Endothelial cell of umbilical vein (primary cell): ENCODE measurements at regions not wholly inside any gene's neighbourhood (a gene's known extent, or its start where the extent isn't known, plus 50 kb on each side); places are given as distances from the start of the nearest gene placed in this dataset.

Source experiments
- EZH2 ChIP-seq: IDR thresholded peaks from 2 replicates; pipeline ENCODE4 v1.6.1; 2012; ENCODE audit warnings: borderline replicate concordance, low read depth, mild to moderate bottlenecking, moderate library complexity, low read length, inconsistent platforms; ENCODE audit not compliant: severe bottlenecking
- FOS ChIP-seq: IDR thresholded peaks from 2 replicates; pipeline ENCODE4 v1.6.1; 2011; ENCODE audit warnings: mild to moderate bottlenecking, low read length, moderate library complexity, borderline replicate concordance; ENCODE audit not compliant: insufficient read depth
- GATA2 ChIP-seq: IDR thresholded peaks from 2 replicates; pipeline ENCODE4 v1.7.0; 2011; ENCODE audit warnings: low read depth, mild to moderate bottlenecking, moderate library complexity, mixed read lengths, low read length; ENCODE audit not compliant: insufficient read length, insufficient read depth
- JUN ChIP-seq: IDR thresholded peaks from 2 replicates; pipeline ENCODE4 v1.6.1; 2011; ENCODE audit warnings: borderline replicate concordance, low read depth; ENCODE audit not compliant: insufficient read length, insufficient read depth
- MAX ChIP-seq: IDR thresholded peaks from 2 replicates; pipeline ENCODE4 v1.6.1; 2011; ENCODE audit not compliant: insufficient read depth, insufficient read length
- MYC ChIP-seq: IDR thresholded peaks from one replicate; pipeline ENCODE4 v1.6.1; 2011; ENCODE audit warnings: mild to moderate bottlenecking, low read depth, low read length
- POLR2A ChIP-seq: IDR thresholded peaks from 2 replicates; pipeline ENCODE4 v1.6.1; 2012; ENCODE audit warnings: low read depth, mild to moderate bottlenecking, control low read depth, low read length
- POLR2AphosphoS5 ChIP-seq: IDR thresholded peaks from 2 replicates; pipeline ENCODE4 v1.6.1; 2012; ENCODE audit warnings: low read depth, mild to moderate bottlenecking, control low read depth, low read length, moderate library complexity; ENCODE audit not compliant: insufficient read depth
- TF ChIP-seq, protein P1 (sequence below), 2 donors: IDR thresholded peaks; 1 replicate in 1 of 2; 2 replicates in 1 of 2; pipeline ENCODE4 v1.5.1; 2011; ENCODE audit warnings: low read length in 2 of 2, mild to moderate bottlenecking in 2 of 2, moderate library complexity in 2 of 2, control low read depth in 1 of 2, inconsistent platforms in 1 of 2, low read depth in 1 of 2; ENCODE audit not compliant: insufficient read depth in 1 of 2; ENCODE audit errors: extremely low read depth in 1 of 2

DNA sequence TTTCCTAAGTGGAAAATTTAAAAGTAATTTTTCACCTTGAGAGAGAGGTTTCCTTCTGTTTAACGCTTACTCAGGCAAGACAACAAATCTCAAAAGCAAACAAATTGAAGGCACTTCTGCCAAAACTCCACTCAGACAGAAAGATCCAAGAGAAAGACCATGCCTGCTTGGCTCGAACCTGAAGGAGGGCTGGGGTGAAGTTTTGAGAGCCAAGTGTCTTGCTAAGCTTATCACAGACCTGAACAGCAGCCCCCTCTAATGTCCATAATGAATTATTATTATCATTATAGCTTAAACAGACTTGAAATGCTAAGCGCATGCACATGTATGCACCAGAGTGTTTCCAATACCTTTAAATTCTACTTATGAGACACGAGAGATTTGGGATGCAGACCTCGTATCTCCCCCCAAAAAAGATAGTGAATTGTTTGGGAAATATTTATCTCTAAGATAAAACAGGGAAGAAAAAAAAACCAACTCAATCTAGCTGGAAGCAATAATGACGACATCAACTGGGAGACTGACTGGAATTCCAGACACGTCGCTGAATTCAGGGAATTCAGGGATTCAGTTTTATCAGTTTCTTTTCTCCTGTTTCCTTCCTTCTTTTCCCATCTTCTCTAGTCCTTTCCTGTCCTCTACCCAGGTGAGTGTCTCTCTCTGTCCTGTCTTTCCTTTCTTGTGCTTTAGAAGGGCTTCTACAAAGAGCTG, 473.2 kb downstream of the RBFOX1 start:
- TF ChIP-seq, protein P1, sequence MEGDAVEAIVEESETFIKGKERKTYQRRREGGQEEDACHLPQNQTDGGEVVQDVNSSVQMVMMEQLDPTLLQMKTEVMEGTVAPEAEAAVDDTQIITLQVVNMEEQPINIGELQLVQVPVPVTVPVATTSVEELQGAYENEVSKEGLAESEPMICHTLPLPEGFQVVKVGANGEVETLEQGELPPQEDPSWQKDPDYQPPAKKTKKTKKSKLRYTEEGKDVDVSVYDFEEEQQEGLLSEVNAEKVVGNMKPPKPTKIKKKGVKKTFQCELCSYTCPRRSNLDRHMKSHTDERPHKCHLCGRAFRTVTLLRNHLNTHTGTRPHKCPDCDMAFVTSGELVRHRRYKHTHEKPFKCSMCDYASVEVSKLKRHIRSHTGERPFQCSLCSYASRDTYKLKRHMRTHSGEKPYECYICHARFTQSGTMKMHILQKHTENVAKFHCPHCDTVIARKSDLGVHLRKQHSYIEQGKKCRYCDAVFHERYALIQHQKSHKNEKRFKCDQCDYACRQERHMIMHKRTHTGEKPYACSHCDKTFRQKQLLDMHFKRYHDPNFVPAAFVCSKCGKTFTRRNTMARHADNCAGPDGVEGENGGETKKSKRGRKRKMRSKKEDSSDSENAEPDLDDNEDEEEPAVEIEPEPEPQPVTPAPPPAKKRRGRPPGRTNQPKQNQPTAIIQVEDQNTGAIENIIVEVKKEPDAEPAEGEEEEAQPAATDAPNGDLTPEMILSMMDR (IDR thresholded peaks at IDR 0.05; ENCODE audit: extremely low read depth in 1 of 2, insufficient read depth in 1 of 2, low read depth in 1 of 2, low read length in 2 of 2), result no peak
- TF ChIP-seq POLR2A, result no peak
- no peak for TF ChIP-seq JUN
- TF ChIP-seq EZH2, result no peak
- TF ChIP-seq POLR2AphosphoS5, result no peak
- no peak for TF ChIP-seq MAX
- TF ChIP-seq MYC, result no peak
- TF ChIP-seq FOS, result no peak
- no peak for TF ChIP-seq GATA2
